ENCODE measurements at regions not wholly inside any gene's neighbourhood (a gene's known extent, or its start where the extent isn't known, plus 50 kb on each side); places are given as distances from the start of the nearest gene placed in this dataset.

DNA sequence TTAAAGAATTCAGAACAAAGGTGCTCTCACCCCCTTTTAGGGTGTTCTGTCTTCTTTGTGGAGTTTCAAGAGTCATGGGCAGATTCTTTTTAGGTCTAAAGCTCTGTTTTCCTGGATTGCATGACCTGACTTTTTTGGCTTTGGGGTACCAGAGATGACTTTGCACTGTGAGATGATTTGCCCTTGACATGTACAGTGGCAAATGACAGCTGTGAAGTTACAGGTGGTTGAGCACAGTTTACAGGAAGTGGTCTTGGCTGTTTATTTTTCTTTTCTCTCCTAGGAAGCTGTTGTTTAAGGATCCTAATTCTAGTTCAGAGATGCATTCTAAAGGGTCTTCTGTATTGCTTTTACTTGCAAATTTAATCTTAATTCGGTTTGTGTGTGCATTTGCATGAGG is 83.8 kb upstream of the METAP2 start:
- Histone ChIP-seq H3K4me3 (no peak overlapping the region), H3K27me3 (ENCODE audit: low read depth) (no peaks in the 10 kb centered on the region), H3K9me3 (no peaks in the 10 kb centered on the region), H3K4me1 (peaks cover 4% of the 10 kb centered on the region), H3K36me3 (no peaks in the 10 kb centered on the region), H3K27ac (no peak overlapping the region)
- no peak for TF ChIP-seq CTCF (IDR thresholded peaks at IDR 0.05)
- ATAC-seq (no peak), DNase-seq (no peak)
- intact Hi-C loops (cut with DNase I), result no loop called here

DNA sequence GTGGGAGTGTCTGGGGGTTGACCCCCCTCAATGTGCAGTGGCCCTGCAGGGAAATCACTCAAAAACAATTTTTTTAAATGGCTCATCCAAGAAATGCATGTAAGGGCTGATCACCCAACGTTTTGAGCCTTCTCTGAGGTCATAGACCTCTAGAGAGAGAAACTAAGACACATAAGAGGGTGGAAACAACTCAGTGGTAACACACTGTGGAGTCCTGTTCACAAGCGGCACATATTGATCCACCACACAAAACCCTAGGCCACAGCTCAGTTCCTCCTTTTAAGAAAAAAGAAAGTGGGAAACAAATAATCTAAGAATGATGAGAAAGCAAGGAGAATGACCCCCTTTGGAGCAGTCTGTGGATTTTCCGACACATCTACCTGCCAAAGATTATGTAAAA is 83.0 kb upstream of the METAP2 start:
- H3K27ac ChIP-seq, result no peak overlapping the region
- ATAC-seq (no peak), DNase-seq (no peak)
- no peaks in the 10 kb centered on the region for H3K36me3 ChIP-seq
- no peaks in the 10 kb centered on the region for H3K9me3 ChIP-seq
- no peaks in the 10 kb centered on the region for H3K4me1 ChIP-seq
- no peaks in the 10 kb centered on the region for H3K27me3 ChIP-seq (ENCODE audit: low read depth)
- TF ChIP-seq CTCF (IDR thresholded peaks at IDR 0.05), result no peak
- no peak overlapping the region for H3K4me3 ChIP-seq
- intact Hi-C loops (cut with DNase I), result no loop called here

GRCh38 chr12:95393191-95393790 is 80.7 kb upstream of the METAP2 start:
- no peak for TF ChIP-seq CTCF (IDR thresholded peaks at IDR 0.05)
- H3K4me1 ChIP-seq, result no peaks in the 10 kb centered on the region
- no peak overlapping the region for H3K4me3 ChIP-seq
- no peaks in the 10 kb centered on the region for H3K9me3 ChIP-seq
- ATAC-seq, result no peak
- H3K27me3 ChIP-seq (ENCODE audit: low read depth), result no peaks in the 10 kb centered on the region
- intact Hi-C loops (cut with DNase I), result no loop called here
- no peak overlapping the region for H3K27ac ChIP-seq
- no peak for DNase-seq
- H3K36me3 ChIP-seq, result no peaks in the 10 kb centered on the region

- ATAC-seq, result no peak
- Histone ChIP-seq H3K9me3 (no peaks in the 10 kb centered on the region), H3K4me3 (no peak overlapping the region), H3K27ac (no peak overlapping the region), H3K4me1 (no peaks in the 10 kb centered on the region), H3K36me3 (no peaks in the 10 kb centered on the region), H3K27me3 (ENCODE audit: low read depth) (no peaks in the 10 kb centered on the region)
- no peak for DNase-seq
- intact Hi-C loops (cut with DNase I), result no loop called here
- no peak for TF ChIP-seq CTCF (IDR thresholded peaks at IDR 0.05)
Measured at GRCh38 chr12:95395696-95396095, 78.3 kb upstream of the METAP2 start.

DNA sequence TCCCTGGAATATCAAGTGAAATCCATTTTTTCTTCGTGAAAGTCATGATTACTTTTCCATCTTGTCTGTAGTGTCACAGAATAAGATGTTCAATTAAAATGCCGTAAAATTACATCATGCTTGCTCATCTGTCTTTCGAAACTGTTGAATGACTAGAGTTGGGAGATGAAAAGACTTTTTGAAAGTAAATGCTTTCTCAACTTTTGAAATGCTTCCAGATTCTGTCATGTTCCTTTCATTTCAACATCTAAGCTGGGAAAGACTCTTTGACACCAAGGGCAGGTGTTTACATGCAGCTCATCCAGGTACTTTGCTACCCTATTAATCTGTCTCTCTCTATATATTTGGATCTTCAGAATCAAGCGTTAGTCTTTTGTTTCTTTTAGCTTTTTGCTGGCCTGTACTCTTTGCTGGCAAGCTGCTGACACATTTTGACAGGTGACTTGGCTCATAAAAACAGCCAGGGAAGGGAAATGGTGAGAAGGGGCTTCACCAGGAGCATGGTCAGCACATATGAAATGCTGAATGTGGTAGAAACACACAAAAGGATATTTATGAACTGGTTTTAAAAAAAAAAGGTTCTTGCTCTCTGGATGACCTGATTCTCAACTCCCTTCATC is 77.0 kb upstream of the METAP2 start:
- DNase-seq (no peak), ATAC-seq (no peak)
- Histone ChIP-seq H3K9me3 (no peaks in the 10 kb centered on the region), H3K27me3 (ENCODE audit: low read depth) (no peaks in the 10 kb centered on the region), H3K27ac (no peak overlapping the region), H3K4me1 (no peaks in the 10 kb centered on the region), H3K4me3 (no peak overlapping the region), H3K36me3 (no peaks in the 10 kb centered on the region)
- no peak for TF ChIP-seq CTCF (IDR thresholded peaks at IDR 0.05)
- intact Hi-C loops (cut with DNase I), result no loop called here
